HepG2 (cell line): ENCODE measurements at regions not wholly inside any gene's neighbourhood (a gene's known extent, or its start where the extent isn't known, plus 50 kb on each side); places are given as distances from the start of the nearest gene placed in this dataset.

Source experiments
- MIER2 ChIP-seq: IDR thresholded peaks from 2 replicates; pipeline ENCODE4 v1.6.1; 2016; ENCODE audit warnings: missing biosample characterization, missing genetic modification reagents
- NBN ChIP-seq: fragments of 450-650 bp; conservative IDR thresholded peaks from 2 replicates; pipeline ENCODE4 v1.6.1; 2017
- POLR2AphosphoS5 ChIP-seq: IDR thresholded peaks from 2 replicates; pipeline ENCODE4 v1.6.1; 2012; ENCODE audit warnings: low read depth, low read length
- TARDBP ChIP-seq: sonication (generic); formaldehyde crosslinking; IDR thresholded peaks from 2 replicates; pipeline ENCODE4 v1.8.0; 2022; ENCODE audit warnings: mild to moderate bottlenecking, missing genetic modification reagents
- ZNF124 ChIP-seq: sonication (generic); formaldehyde crosslinking; IDR thresholded peaks from 2 replicates; pipeline ENCODE4 v1.4.0; 2020; ENCODE audit warnings: missing genetic modification reagents
- TF ChIP-seq, protein P1 (sequence below): sonication (generic); formaldehyde crosslinking; IDR thresholded peaks from 2 replicates; pipeline ENCODE4 v1.4.0; 2020; ENCODE audit warnings: missing genetic modification reagents

DNA sequence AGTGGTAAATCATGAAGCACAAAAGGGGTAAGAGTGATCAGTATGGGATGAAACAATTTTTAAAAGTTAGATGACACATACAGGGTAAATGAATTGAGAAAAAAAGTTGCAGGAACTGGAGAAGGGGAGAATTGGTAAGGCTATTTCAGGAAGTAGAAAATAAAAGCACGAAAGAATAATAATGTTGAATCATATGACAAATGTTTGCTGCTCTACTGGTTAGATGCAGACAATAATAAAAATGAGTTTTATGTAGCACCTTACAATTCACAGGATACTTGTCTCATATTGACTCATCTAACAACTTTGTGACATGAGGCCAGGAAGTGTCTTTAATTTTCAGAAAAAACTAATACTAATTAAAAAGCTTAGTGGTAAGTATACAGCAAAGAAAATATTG is 566.5 kb upstream of the MARCKS start:
- TF ChIP-seq TARDBP (CRISPR knock-in tag), result no peak
- no peak for TF ChIP-seq ZNF124 (CRISPR knock-in tag)
- no peak for TF ChIP-seq MIER2 (CRISPR knock-in tag)
- no peak for TF ChIP-seq NBN
- no peak for TF ChIP-seq POLR2AphosphoS5
- TF ChIP-seq, protein P1, sequence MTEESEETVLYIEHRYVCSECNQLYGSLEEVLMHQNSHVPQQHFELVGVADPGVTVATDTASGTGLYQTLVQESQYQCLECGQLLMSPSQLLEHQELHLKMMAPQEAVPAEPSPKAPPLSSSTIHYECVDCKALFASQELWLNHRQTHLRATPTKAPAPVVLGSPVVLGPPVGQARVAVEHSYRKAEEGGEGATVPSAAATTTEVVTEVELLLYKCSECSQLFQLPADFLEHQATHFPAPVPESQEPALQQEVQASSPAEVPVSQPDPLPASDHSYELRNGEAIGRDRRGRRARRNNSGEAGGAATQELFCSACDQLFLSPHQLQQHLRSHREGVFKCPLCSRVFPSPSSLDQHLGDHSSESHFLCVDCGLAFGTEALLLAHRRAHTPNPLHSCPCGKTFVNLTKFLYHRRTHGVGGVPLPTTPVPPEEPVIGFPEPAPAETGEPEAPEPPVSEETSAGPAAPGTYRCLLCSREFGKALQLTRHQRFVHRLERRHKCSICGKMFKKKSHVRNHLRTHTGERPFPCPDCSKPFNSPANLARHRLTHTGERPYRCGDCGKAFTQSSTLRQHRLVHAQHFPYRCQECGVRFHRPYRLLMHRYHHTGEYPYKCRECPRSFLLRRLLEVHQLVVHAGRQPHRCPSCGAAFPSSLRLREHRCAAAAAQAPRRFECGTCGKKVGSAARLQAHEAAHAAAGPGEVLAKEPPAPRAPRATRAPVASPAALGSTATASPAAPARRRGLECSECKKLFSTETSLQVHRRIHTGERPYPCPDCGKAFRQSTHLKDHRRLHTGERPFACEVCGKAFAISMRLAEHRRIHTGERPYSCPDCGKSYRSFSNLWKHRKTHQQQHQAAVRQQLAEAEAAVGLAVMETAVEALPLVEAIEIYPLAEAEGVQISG (CRISPR knock-in tag), result no peak
